BLaER1 treated with 17β-estradiol and CSF1 and Interleukin-3, amounts not matched to agents 10 nM and 100 nM (cell line): ENCODE measurements at regions not wholly inside any gene's neighbourhood (a gene's known extent, or its start where the extent isn't known, plus 50 kb on each side); places are given as distances from the start of the nearest gene placed in this dataset.

ENCODE experiments used
- H3K27ac ChIP-seq, 11 experiments: shearing (Covaris generic); formaldehyde crosslinking; 2 replicates each; pipeline ENCODE4 v1.8.1; 2022
- H3K27me3 ChIP-seq, 11 experiments: shearing (Covaris generic); formaldehyde crosslinking; 2 replicates each; pipeline ENCODE4 v1.8.1; 2022
- H3K36me3 ChIP-seq, 11 experiments: shearing (Covaris generic); formaldehyde crosslinking; 2 replicates each; pipeline ENCODE4 v1.8.1; 2022
- H3K4me1 ChIP-seq, 10 experiments: shearing (Covaris generic); formaldehyde crosslinking; 2 replicates each; pipeline ENCODE4 v1.8.1; 2022
- H3K4me2 ChIP-seq, 11 experiments: shearing (Covaris generic); formaldehyde crosslinking; 2 replicates each; pipeline ENCODE4 v1.8.1; 2022
- H3K4me3 ChIP-seq, 10 experiments: shearing (Covaris generic); formaldehyde crosslinking; 2 replicates each; pipeline ENCODE4 v1.8.1; 2022
- H3K9ac ChIP-seq, 11 experiments: shearing (Covaris generic); formaldehyde crosslinking; 2 replicates each; pipeline ENCODE4 v1.8.1; 2022
- H3K9me3 ChIP-seq, 11 experiments: shearing (Covaris generic); formaldehyde crosslinking; replicated peaks in 1 of 11; 2 replicates each; pipeline ENCODE4 v1.8.1; 2022
- H4K20me1 ChIP-seq, 11 experiments: shearing (Covaris generic); formaldehyde crosslinking; 2 replicates each; pipeline ENCODE4 v1.8.1; 2022
- Cebpa-rat ChIP-seq, 11 experiments: shearing (Covaris generic); IDR thresholded peaks; 2 replicates each; pipeline ENCODE4 v1.8.1; 2022

GRCh38 chr11:64484191-64485022 lies 71.3 kb upstream of the SLC22A11 start:
- H3K4me2 ChIP-seq = peak overlapping the region in 10 of 11 experiments; percentile 0 to 31 (median 18); a peak in 10 of 22 replicates
- no peaks in the 10 kb centered on the region for H3K9me3 ChIP-seq
- no peak overlapping the region for H3K9ac ChIP-seq
- no peak overlapping the region for H3K4me3 ChIP-seq
- no peaks in the 10 kb centered on the region for H3K36me3 ChIP-seq
- H4K20me1 ChIP-seq = no peaks in the 10 kb centered on the region
- peaks cover 0 to under 1% (median 0%) of the 10 kb centered on the region in 11 experiments; a peak in 2 of 22 replicates for H3K27me3 ChIP-seq
- no peak for TF ChIP-seq Cebpa-rat (IDR thresholded peaks at IDR 0.05)
- no peak overlapping the region for H3K27ac ChIP-seq
- H3K4me1 ChIP-seq = peaks cover 3 to 26% (median 13%) of the 10 kb centered on the region in 10 experiments; a peak in 17 of 20 replicates

GRCh38 chr11:64485074-64485473 lies 70.7 kb upstream of the SLC22A11 start:
- H3K27me3 ChIP-seq = peaks cover 0 to 7% (median 0%) of the 10 kb centered on the region in 11 experiments; a peak in 7 of 22 replicates
- no peaks in the 10 kb centered on the region for H3K36me3 ChIP-seq
- no peaks in the 10 kb centered on the region for H3K9me3 ChIP-seq
- H4K20me1 ChIP-seq = no peaks in the 10 kb centered on the region
- H3K9ac ChIP-seq = no peak overlapping the region
- TF ChIP-seq Cebpa-rat (IDR thresholded peaks at IDR 0.05) = no peak
- no peak overlapping the region for H3K27ac ChIP-seq
- peaks cover 8 to 33% (median 20%) of the 10 kb centered on the region in 10 experiments for H3K4me1 ChIP-seq
- peak overlapping the region in 8 of 11 experiments; percentile 0 to 31 (median 6); a peak in 7 of 22 replicates for H3K4me2 ChIP-seq
- H3K4me3 ChIP-seq = no peak overlapping the region

GRCh38 chr11:64489831-64490441 lies 65.8 kb upstream of the SLC22A11 start:
- Histone ChIP-seq H3K4me1 (peaks cover 30 to 59% (median 50%) of the 10 kb centered on the region in 10 experiments), H3K4me2 (peak overlapping the region; percentile 37 to 93 (median 83)), H3K27ac (peak overlapping the region in 1 of 11 experiments; percentile 23; a peak in 2 of 22 replicates), H4K20me1 (no peaks in the 10 kb centered on the region; a peak in 1 of 22 replicates), H3K9me3 (0 out of 22 replicates have a peak, but pooled peaks cover 0 to 6% (median 0%) of the 10 kb centered on the region in 11 experiments), H3K27me3 (peaks cover 0 to 16% (median 0%) of the 10 kb centered on the region in 11 experiments; a peak in 7 of 22 replicates), H3K4me3 (no peak overlapping the region), H3K9ac (no peak overlapping the region), H3K36me3 (no peaks in the 10 kb centered on the region)
- no peak for TF ChIP-seq Cebpa-rat (IDR thresholded peaks at IDR 0.05)

DNA sequence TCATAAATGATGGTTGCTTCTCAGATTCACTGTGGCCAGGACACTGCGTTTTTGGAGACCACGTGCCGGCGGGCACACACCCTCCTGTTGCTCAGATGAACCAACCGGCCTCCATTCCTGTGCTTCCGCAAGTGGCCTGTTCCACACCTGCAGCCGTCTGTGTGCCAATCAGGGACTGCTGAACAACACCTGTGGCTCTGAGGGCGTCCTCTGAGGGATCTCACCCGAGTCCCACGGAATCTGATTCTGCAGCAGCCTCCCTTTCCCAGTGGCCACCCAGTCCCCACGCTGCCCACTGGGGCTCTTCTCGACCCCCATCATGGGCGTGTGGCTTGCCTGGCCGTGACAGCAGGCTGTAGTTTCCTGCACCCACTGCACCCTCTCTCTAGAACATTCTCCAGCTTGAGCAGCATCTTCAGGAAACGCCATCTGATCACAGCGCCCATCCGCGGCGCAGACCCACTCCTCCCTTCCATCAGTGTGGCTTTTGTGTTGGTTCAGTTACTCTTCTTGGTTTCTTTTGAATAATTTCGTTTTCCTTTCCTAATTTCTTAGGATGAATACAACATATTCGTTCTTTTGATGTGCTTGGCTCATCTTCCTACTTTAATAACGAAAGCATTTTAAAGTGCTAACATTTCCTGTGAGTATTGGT lies 65.1 kb upstream of the SLC22A11 start:
- no peak for TF ChIP-seq Cebpa-rat (IDR thresholded peaks at IDR 0.05)
- H3K9me3 ChIP-seq = 0 out of 22 replicates have a peak, but pooled peaks cover 0 to 6% (median 0%) of the 10 kb centered on the region in 11 experiments
- peak overlapping the region in 2 of 11 experiments; percentile 15 to 23; a peak in 2 of 22 replicates for H3K27ac ChIP-seq
- H4K20me1 ChIP-seq = no peaks in the 10 kb centered on the region; a peak in 1 of 22 replicates
- H3K27me3 ChIP-seq = peaks cover 0 to 16% (median 0%) of the 10 kb centered on the region in 11 experiments; a peak in 7 of 22 replicates
- peaks cover 30 to 57% (median 50%) of the 10 kb centered on the region in 10 experiments for H3K4me1 ChIP-seq
- peak overlapping the region in 2 of 10 experiments; percentile 26 to 28; a peak in 4 of 20 replicates for H3K4me3 ChIP-seq
- H3K9ac ChIP-seq = 0 out of 22 replicates have a peak overlapping the region, but pooled peaks of 1 of the 11 experiments have one; percentile 11
- peak overlapping the region; percentile 37 to 93 (median 83) for H3K4me2 ChIP-seq
- H3K36me3 ChIP-seq = no peaks in the 10 kb centered on the region

DNA sequence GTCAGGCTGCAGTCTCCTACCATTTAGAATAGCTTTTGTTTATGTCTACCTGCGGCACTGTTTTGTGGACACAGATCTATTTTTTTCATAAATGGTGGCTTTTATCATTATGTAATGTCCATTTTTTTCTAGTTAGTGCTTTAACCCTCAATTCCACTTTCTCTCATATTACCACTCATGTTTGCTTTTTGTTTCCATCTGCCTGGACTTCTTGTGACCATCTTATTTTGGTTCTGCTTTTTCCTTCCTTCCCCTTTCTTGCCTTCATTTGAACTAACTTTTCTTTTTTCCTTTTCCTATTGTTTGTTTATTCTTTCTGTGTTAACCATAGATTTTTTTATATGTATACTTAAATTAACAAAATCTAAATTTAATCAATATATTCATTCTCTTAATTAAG lies 63.2 kb upstream of the SLC22A11 start:
- H3K4me3 ChIP-seq = no peak overlapping the region
- peak overlapping the region; percentile 65 to 87 (median 82) for H3K4me2 ChIP-seq
- no peaks in the 10 kb centered on the region for H3K36me3 ChIP-seq
- no peaks in the 10 kb centered on the region; a peak in 1 of 22 replicates for H4K20me1 ChIP-seq
- 0 out of 22 replicates have a peak, but pooled peaks cover 0 to 6% (median 0%) of the 10 kb centered on the region in 11 experiments for H3K9me3 ChIP-seq
- no peak overlapping the region for H3K9ac ChIP-seq
- peaks cover 0 to 16% (median 0%) of the 10 kb centered on the region in 11 experiments; a peak in 7 of 22 replicates for H3K27me3 ChIP-seq
- H3K4me1 ChIP-seq = peaks cover 30 to 50% (median 41%) of the 10 kb centered on the region in 10 experiments
- peak overlapping the region in 6 of 11 experiments; percentile 6 to 55 (median 50); a peak in 9 of 22 replicates for H3K27ac ChIP-seq
- TF ChIP-seq Cebpa-rat (IDR thresholded peaks at IDR 0.05) = no peak

GRCh38 chr11:64498136-64498535 lies 57.6 kb upstream of the SLC22A11 start:
- Histone ChIP-seq H3K27me3 (no peaks in the 10 kb centered on the region), H3K4me3 (peak overlapping the region in 4 of 10 experiments; percentile 19 to 29 (median 24); a peak in 2 of 20 replicates)
- TF ChIP-seq Cebpa-rat (IDR thresholded peaks at IDR 0.05) = peak in 5 of 11 experiments; percentile 10 to 59 (median 32); a peak in 5 of 22 replicates

DNA sequence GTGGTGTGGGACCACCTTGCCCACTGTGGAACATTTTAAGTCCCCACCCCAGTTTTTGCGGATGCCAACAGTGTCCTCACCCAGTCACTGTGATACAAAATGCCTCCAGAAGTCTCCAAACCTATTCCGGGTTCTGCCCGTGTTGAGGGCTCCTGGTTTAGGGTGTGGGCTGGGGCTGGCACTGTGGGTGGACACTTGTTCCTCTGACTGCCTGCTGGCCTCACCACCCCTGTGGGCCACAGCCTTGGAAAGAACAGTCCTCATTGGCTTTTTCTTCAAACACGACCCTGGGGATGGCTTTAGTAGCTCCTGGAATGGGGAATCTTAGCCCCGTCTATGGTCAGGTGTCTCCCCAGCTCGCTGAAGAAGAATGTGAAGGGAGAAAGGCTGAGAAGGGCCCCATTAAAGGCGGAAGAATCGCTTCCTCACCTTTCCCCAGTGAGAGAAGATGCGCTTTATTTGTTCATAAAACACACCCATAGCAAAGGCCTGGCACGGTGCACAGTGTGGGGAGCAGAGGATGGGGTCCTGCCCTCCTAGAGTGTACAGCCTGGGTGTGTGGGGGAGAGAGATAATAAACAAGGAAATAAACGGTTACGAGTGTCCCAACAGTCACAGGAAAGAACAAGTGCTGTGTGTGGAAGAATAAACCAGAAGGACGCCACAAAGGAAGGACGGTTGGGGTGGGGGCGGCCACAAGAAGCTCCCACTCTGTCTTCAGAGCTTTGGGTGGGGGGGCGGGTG lies 56.3 kb upstream of the SLC22A11 start:
- Histone ChIP-seq H3K4me1 (peaks cover 25 to 48% (median 42%) of the 10 kb centered on the region in 10 experiments), H3K9ac (peak overlapping the region in 9 of 11 experiments; percentile 10 to 62 (median 45); a peak in 14 of 22 replicates), H4K20me1 (no peaks in the 10 kb centered on the region), H3K4me3 (peak overlapping the region in 6 of 10 experiments; percentile 12 to 41 (median 24); a peak in 8 of 20 replicates), H3K4me2 (peak overlapping the region; percentile 48 to 90 (median 84)), H3K27ac (peak overlapping the region in 8 of 11 experiments; percentile 55 to 78 (median 68); a peak in 16 of 22 replicates), H3K36me3 (no peaks in the 10 kb centered on the region), H3K9me3 (peaks cover 5 to 19% (median 7%) of the 10 kb centered on the region in 11 experiments; a peak in 21 of 22 replicates), H3K27me3 (no peaks in the 10 kb centered on the region)
- TF ChIP-seq Cebpa-rat (IDR thresholded peaks at IDR 0.05) = no peak

More at GRCh38 chr11:64498136-64498535, 57.6 kb upstream of the SLC22A11 start:
- no peak overlapping the region for H3K9ac ChIP-seq
- peaks cover 0 to 14% (median 0%) of the 10 kb centered on the region in 11 experiments; a peak in 2 of 22 replicates for H3K9me3 ChIP-seq
- peaks cover 29 to 55% (median 48%) of the 10 kb centered on the region in 10 experiments for H3K4me1 ChIP-seq
- H4K20me1 ChIP-seq = no peaks in the 10 kb centered on the region
- peak overlapping the region; percentile 21 to 93 (median 75) for H3K4me2 ChIP-seq
- peak overlapping the region in 6 of 11 experiments; percentile 8 to 68 (median 58); a peak in 10 of 22 replicates for H3K27ac ChIP-seq
- no peaks in the 10 kb centered on the region for H3K36me3 ChIP-seq
